IgD-negative memory B cell (primary cell): ENCODE measurements at regions not wholly inside any gene's neighbourhood (a gene's known extent, or its start where the extent isn't known, plus 50 kb on each side); places are given as distances from the start of the nearest gene placed in this dataset.
A peak's percentile ranks its signal among the peaks of the same experiment; 100 is the strongest.

Experiments used
- H3K27ac Mint-ChIP-seq, 3 donors: one replicate each; pipeline ENCODE4 v1.8.0; 2020 to 2022; ENCODE audit warnings: mild to moderate bottlenecking in 3 of 3, mixed read lengths in 3 of 3, moderate library complexity in 1 of 3
- H3K27me3 Mint-ChIP-seq: one replicate; pipeline ENCODE4 v1.8.0; 2021; ENCODE audit warnings: mixed read lengths
- H3K36me3 Mint-ChIP-seq: one replicate; pipeline ENCODE4 v1.8.0; 2020; ENCODE audit warnings: mild to moderate bottlenecking, mixed read lengths
- H3K4me1 Mint-ChIP-seq, 3 donors: one replicate each; pipeline ENCODE4 v1.8.0; 2020 to 2022; ENCODE audit warnings: mixed read lengths in 3 of 3, mild to moderate bottlenecking in 1 of 3
- H3K4me3 Mint-ChIP-seq, 4 donors: one replicate each; pipeline ENCODE4 v1.8.0; 2020 to 2022; ENCODE audit warnings: mild to moderate bottlenecking in 4 of 4, mixed read lengths in 4 of 4, moderate library complexity in 3 of 4
- H3K9me3 Mint-ChIP-seq, 3 donors: one replicate each; pipeline ENCODE4 v1.8.0; 2020 to 2021; ENCODE audit warnings: mixed read lengths in 3 of 3, mild to moderate bottlenecking in 1 of 3

- Mint-ChIP-seq H3K27me3 (peaks cover 1% of the 10 kb centered on the region), H3K4me1 (no peaks in the 10 kb centered on the region), H3K36me3 (peaks cover 3% of the 10 kb centered on the region), H3K4me3 (no peak overlapping the region), H3K27ac (no peak overlapping the region), H3K9me3 (peaks cover 5 to 12% (median 6%) of the 10 kb centered on the region in 3 donors)
These were observed 137.8 kb downstream of the CYB561 start for GRCh38 chr17:63308272-63308671.

- peaks cover 5 to 7% (median 6%) of the 10 kb centered on the region in 3 donors for H3K9me3 Mint-ChIP-seq
These were observed 137.1 kb downstream of the CYB561 start for GRCh38 chr17:63309021-63309420.

GRCh38 chr17:63311416-63311937, 134.6 kb downstream of the CYB561 start:
- Mint-ChIP-seq H3K27me3 (no peaks in the 10 kb centered on the region), H3K4me3 (no peak overlapping the region), H3K27ac (no peak overlapping the region), H3K36me3 (peaks cover 4% of the 10 kb centered on the region), H3K4me1 (no peaks in the 10 kb centered on the region), H3K9me3 (peaks cover 3 to 6% (median 5%) of the 10 kb centered on the region in 3 donors)

More at GRCh38 chr17:63309021-63309420, 137.1 kb downstream of the CYB561 start:
- no peak overlapping the region for H3K27ac Mint-ChIP-seq
- no peak overlapping the region for H3K4me3 Mint-ChIP-seq
- H3K36me3 Mint-ChIP-seq, result peaks cover 2% of the 10 kb centered on the region
- no peaks in the 10 kb centered on the region for H3K4me1 Mint-ChIP-seq
- no peaks in the 10 kb centered on the region for H3K27me3 Mint-ChIP-seq

- H3K27me3 Mint-ChIP-seq, result no peaks in the 10 kb centered on the region
- peaks cover 3 to 7% (median 6%) of the 10 kb centered on the region in 3 donors for H3K9me3 Mint-ChIP-seq
- H3K36me3 Mint-ChIP-seq, result peaks cover 4% of the 10 kb centered on the region
- H3K27ac Mint-ChIP-seq, result no peak overlapping the region
- H3K4me3 Mint-ChIP-seq, result no peak overlapping the region
- H3K4me1 Mint-ChIP-seq, result no peaks in the 10 kb centered on the region
These were observed 131.3 kb downstream of the CYB561 start for GRCh38 chr17:63314761-63315160.

- Mint-ChIP-seq H3K27ac (no peak overlapping the region), H3K4me3 (no peak overlapping the region), H3K36me3 (peaks cover 4% of the 10 kb centered on the region), H3K9me3 (peaks cover 2 to 7% (median 6%) of the 10 kb centered on the region in 3 donors), H3K27me3 (no peaks in the 10 kb centered on the region), H3K4me1 (no peaks in the 10 kb centered on the region)
These were observed 130.0 kb downstream of the CYB561 start for GRCh38 chr17:63316100-63316499.

- Mint-ChIP-seq H3K36me3 (peaks cover 2% of the 10 kb centered on the region), H3K4me1 (no peaks in the 10 kb centered on the region), H3K4me3 (no peak overlapping the region), H3K9me3 (peaks cover 0 to 2% (median under 1%) of the 10 kb centered on the region in 3 donors), H3K27me3 (no peaks in the 10 kb centered on the region), H3K27ac (no peak overlapping the region)
These were observed 128.8 kb downstream of the CYB561 start for GRCh38 chr17:63317166-63317840.

- H3K4me1 Mint-ChIP-seq, result no peaks in the 10 kb centered on the region
- H3K36me3 Mint-ChIP-seq, result peaks cover 2% of the 10 kb centered on the region
- no peaks in the 10 kb centered on the region for H3K27me3 Mint-ChIP-seq
- no peak overlapping the region for H3K4me3 Mint-ChIP-seq
- no peak overlapping the region for H3K27ac Mint-ChIP-seq
- no peaks in the 10 kb centered on the region for H3K9me3 Mint-ChIP-seq
These were observed 120.3 kb downstream of the CYB561 start for GRCh38 chr17:63325808-63326207.

- no peaks in the 10 kb centered on the region for H3K9me3 Mint-ChIP-seq
- no peak overlapping the region for H3K27ac Mint-ChIP-seq
- no peaks in the 10 kb centered on the region for H3K27me3 Mint-ChIP-seq
- H3K4me1 Mint-ChIP-seq, result no peaks in the 10 kb centered on the region
- no peak overlapping the region for H3K4me3 Mint-ChIP-seq
- peaks cover 4% of the 10 kb centered on the region for H3K36me3 Mint-ChIP-seq
These were observed 116.2 kb downstream of the CYB561 start for GRCh38 chr17:63329876-63330275.

GRCh38 chr17:63331301-63332061, 114.6 kb downstream of the CYB561 start:
- Mint-ChIP-seq H3K27me3 (no peaks in the 10 kb centered on the region), H3K27ac (no peak overlapping the region), H3K36me3 (peaks cover 4% of the 10 kb centered on the region), H3K4me3 (no peak overlapping the region), H3K4me1 (no peaks in the 10 kb centered on the region), H3K9me3 (no peaks in the 10 kb centered on the region)

GRCh38 chr17:63332286-63332685, 113.8 kb downstream of the CYB561 start:
- Mint-ChIP-seq H3K9me3 (no peaks in the 10 kb centered on the region), H3K36me3 (peaks cover 4% of the 10 kb centered on the region), H3K4me1 (no peaks in the 10 kb centered on the region), H3K27me3 (no peaks in the 10 kb centered on the region), H3K27ac (no peak overlapping the region), H3K4me3 (no peak overlapping the region)

GRCh38 chr17:63333869-63334268, 112.2 kb downstream of the CYB561 start:
- H3K27me3 Mint-ChIP-seq, result no peaks in the 10 kb centered on the region
- H3K4me3 Mint-ChIP-seq, result no peak overlapping the region
- peaks cover 4% of the 10 kb centered on the region for H3K36me3 Mint-ChIP-seq
- H3K27ac Mint-ChIP-seq, result no peak overlapping the region
- no peaks in the 10 kb centered on the region for H3K4me1 Mint-ChIP-seq
- H3K9me3 Mint-ChIP-seq, result no peaks in the 10 kb centered on the region

- no peaks in the 10 kb centered on the region for H3K4me1 Mint-ChIP-seq
- H3K27ac Mint-ChIP-seq, result no peak overlapping the region
- H3K9me3 Mint-ChIP-seq, result no peaks in the 10 kb centered on the region
- no peak overlapping the region for H3K4me3 Mint-ChIP-seq
- peaks cover 4% of the 10 kb centered on the region for H3K36me3 Mint-ChIP-seq
- no peaks in the 10 kb centered on the region for H3K27me3 Mint-ChIP-seq
These were observed 110.3 kb downstream of the CYB561 start for GRCh38 chr17:63335831-63336230.

GRCh38 chr17:63337579-63337978, 108.5 kb downstream of the CYB561 start:
- Mint-ChIP-seq H3K36me3 (peaks cover 2% of the 10 kb centered on the region), H3K27ac (peak overlapping the region in 1 of 3 donors; percentile 75), H3K27me3 (no peaks in the 10 kb centered on the region), H3K9me3 (no peaks in the 10 kb centered on the region), H3K4me1 (no peaks in the 10 kb centered on the region), H3K4me3 (no peak overlapping the region)

- Mint-ChIP-seq H3K4me3 (no peak overlapping the region), H3K27me3 (peaks cover 1% of the 10 kb centered on the region), H3K4me1 (no peaks in the 10 kb centered on the region), H3K36me3 (peaks cover 2% of the 10 kb centered on the region), H3K9me3 (no peaks in the 10 kb centered on the region), H3K27ac (no peak overlapping the region)
These were observed 107.8 kb downstream of the CYB561 start for GRCh38 chr17:63338272-63338671.

- no peak overlapping the region for H3K27ac Mint-ChIP-seq
- H3K4me3 Mint-ChIP-seq, result no peak overlapping the region
- H3K27me3 Mint-ChIP-seq, result peaks cover 1% of the 10 kb centered on the region
- no peaks in the 10 kb centered on the region for H3K4me1 Mint-ChIP-seq
- no peaks in the 10 kb centered on the region for H3K9me3 Mint-ChIP-seq
- H3K36me3 Mint-ChIP-seq, result no peaks in the 10 kb centered on the region
These were observed 104.8 kb downstream of the CYB561 start for GRCh38 chr17:63341276-63341675.
